GM19239 (cell line): ENCODE measurements at regions not wholly inside any gene's neighbourhood (a gene's known extent, or its start where the extent isn't known, plus 50 kb on each side); places are given as distances from the start of the nearest gene placed in this dataset.

Source experiments
- DNase-seq: peaks from one replicate; pipeline ENCODE4 v3.0.0; 2011; ENCODE audit warnings: low spot score; ENCODE audit not compliant: insufficient read length
- FAIRE-seq: peaks from 2 replicates; lab custom pipeline; 2011; peaks lifted over from hg19 to GRCh38; lab: Jason Lieb, UNC

GRCh38 chr5:86765778-86766502, 148.2 kb downstream of the COX7C start:
- FAIRE-seq (no peak), DNase-seq (no peak)

GRCh38 chr5:86768699-86769202, 151.0 kb downstream of the COX7C start:
- FAIRE-seq (no peak), DNase-seq (no peak)

- FAIRE-seq: no peak
- DNase-seq: no peak
Measured at GRCh38 chr5:86780018-86780417, 162.3 kb downstream of the COX7C start.

GRCh38 chr5:86786955-86787354, 169.2 kb downstream of the COX7C start:
- no peak for DNase-seq
- no peak for FAIRE-seq

- DNase-seq: no peak
Measured at GRCh38 chr5:86795659-86796058, 177.9 kb downstream of the COX7C start.

GRCh38 chr5:86797677-86798076, 179.9 kb downstream of the COX7C start:
- no peak for DNase-seq
- FAIRE-seq: no peak

More at GRCh38 chr5:86795659-86796058, 177.9 kb downstream of the COX7C start:
- no peak for FAIRE-seq

- no peak for FAIRE-seq
- no peak for DNase-seq
Measured at GRCh38 chr5:86806206-86806605, 188.5 kb downstream of the COX7C start.

- DNase-seq: no peak
- no peak for FAIRE-seq
Measured at GRCh38 chr5:86807046-86808031, 189.6 kb downstream of the COX7C start.

- DNase-seq (no peak), FAIRE-seq (no peak)
Measured at GRCh38 chr5:86814315-86814714, 196.6 kb downstream of the COX7C start.

GRCh38 chr5:86814907-86815306, 197.2 kb downstream of the COX7C start:
- no peak for DNase-seq

GRCh38 chr5:86824637-86825036, 206.9 kb downstream of the COX7C start:
- DNase-seq (no peak), FAIRE-seq (no peak)

More at GRCh38 chr5:86814907-86815306, 197.2 kb downstream of the COX7C start:
- FAIRE-seq: no peak

GRCh38 chr5:86831128-86831527, 213.4 kb downstream of the COX7C start:
- DNase-seq (no peak), FAIRE-seq (no peak)

GRCh38 chr5:86833868-86834267, 216.1 kb downstream of the COX7C start:
- DNase-seq (no peak), FAIRE-seq (no peak)

GRCh38 chr5:86837610-86838009, 219.9 kb downstream of the COX7C start:
- FAIRE-seq (no peak), DNase-seq (no peak)

- FAIRE-seq (no peak), DNase-seq (no peak)
Measured at GRCh38 chr5:86838083-86838482, 220.3 kb downstream of the COX7C start.

GRCh38 chr5:86841000-86841644, 223.4 kb downstream of the COX7C start:
- FAIRE-seq: no peak
- no peak for DNase-seq

GRCh38 chr5:86858442-86858841, 240.7 kb downstream of the COX7C start:
- no peak for FAIRE-seq
- DNase-seq: no peak

GRCh38 chr5:86861512-86861911, 243.8 kb downstream of the COX7C start:
- DNase-seq: no peak
- no peak for FAIRE-seq

- DNase-seq (no peak), FAIRE-seq (no peak)
Measured at GRCh38 chr5:86862093-86862492, 244.4 kb downstream of the COX7C start.

- no peak for FAIRE-seq
- DNase-seq: no peak
Measured at GRCh38 chr5:86864051-86864450, 246.3 kb downstream of the COX7C start.
